WTC11 (cell line): ENCODE measurements at regions not wholly inside any gene's neighbourhood (a gene's known extent, or its start where the extent isn't known, plus 50 kb on each side); places are given as distances from the start of the nearest gene placed in this dataset.

Experiments used
- ATAC-seq: fragments of 200-7000 bp; cut with Tn5 transposase; 2 replicates; pipeline ENCODE4 v1.10.0; 2021; ENCODE audit warnings: mild to moderate bottlenecking, moderate library complexity
- CTCF ChIA-PET: fragments of 300-600 bp; sonication (Branson Sonifier 250); formaldehyde crosslinking; loops from one replicate; lab custom pipeline; 2021; ENCODE audit warnings: antibody characterized with exemption; lab: Charles Lee
- POLR2A ChIA-PET: fragments of 350-600 bp; sonication (Branson Sonifier 250); formaldehyde crosslinking; loops from one replicate; lab custom pipeline; 2021; ENCODE audit warnings: antibody characterized with exemption; lab: Charles Lee
- DNase-seq: peaks from one replicate; pipeline ENCODE4 v3.0.0; 2021; ENCODE audit warnings: low spot score
- H3K27ac Mint-ChIP-seq: 2 replicates; pipeline ENCODE4 v1.8.0; 2021; ENCODE audit warnings: mixed read lengths
- H3K27me3 Mint-ChIP-seq: 2 replicates; pipeline ENCODE4 v1.8.0; 2021; ENCODE audit warnings: low read depth, mild to moderate bottlenecking, moderate library complexity, mixed read lengths
- H3K36me3 Mint-ChIP-seq: 2 replicates; pipeline ENCODE4 v1.8.0; 2021; ENCODE audit warnings: mixed read lengths
- H3K4me1 Mint-ChIP-seq: 2 replicates; pipeline ENCODE4 v1.8.0; 2022; ENCODE audit warnings: mixed read lengths
- H3K4me3 Mint-ChIP-seq: 2 replicates; pipeline ENCODE4 v1.8.0; 2021; ENCODE audit warnings: mild to moderate bottlenecking, moderate library complexity, mixed read lengths
- H3K9me3 Mint-ChIP-seq: 2 replicates; pipeline ENCODE4 v1.8.0; 2021; ENCODE audit warnings: mixed read lengths
- CBFB ChIP-seq: sonication (generic); formaldehyde crosslinking; IDR thresholded peaks from 2 replicates; pipeline ENCODE4 v1.8.1; 2022; ENCODE audit warnings: mild to moderate bottlenecking, low read depth, missing genetic modification reagents
- CREB1 ChIP-seq: sonication (generic); formaldehyde crosslinking; IDR thresholded peaks from 2 replicates; pipeline ENCODE4 v1.8.0; 2023; ENCODE audit warnings: mild to moderate bottlenecking, missing genetic modification reagents
- ELF4 ChIP-seq: sonication (generic); formaldehyde crosslinking; IDR thresholded peaks from 2 replicates; pipeline ENCODE4 v1.8.1; 2022; ENCODE audit warnings: low read depth, mild to moderate bottlenecking, moderate library complexity, missing genetic modification reagents
- EMX1 ChIP-seq: fragments of 250-450 bp; sonication (Bioruptor Pico); IDR thresholded peaks from 2 replicates; pipeline ENCODE4 v1.8.0; 2021; ENCODE audit warnings: mild to moderate bottlenecking
- GRHL2 ChIP-seq: fragments of 250-450 bp; sonication (Bioruptor Pico); IDR thresholded peaks from 2 replicates; pipeline ENCODE4 v1.8.0; 2022; ENCODE audit warnings: mild to moderate bottlenecking, moderate library complexity; ENCODE audit not compliant: insufficient replicate concordance, severe bottlenecking
- IRF2 ChIP-seq: sonication (generic); formaldehyde crosslinking; IDR thresholded peaks from 2 replicates; pipeline ENCODE4 v1.8.0; 2022; ENCODE audit warnings: low read depth, missing genetic modification reagents, borderline replicate concordance
- JUN ChIP-seq: sonication (generic); formaldehyde crosslinking; IDR thresholded peaks from 2 replicates; pipeline ENCODE4 v1.8.0; 2023; ENCODE audit warnings: mild to moderate bottlenecking, missing genetic modification reagents
- MAX ChIP-seq: sonication (generic); formaldehyde crosslinking; IDR thresholded peaks from 2 replicates; pipeline ENCODE4 v1.8.0; 2022; ENCODE audit warnings: mild to moderate bottlenecking, missing genetic modification reagents
- NFATC4 ChIP-seq: fragments of 250-450 bp; sonication (Bioruptor Pico); IDR thresholded peaks from 2 replicates; pipeline ENCODE4 v1.9.0; 2021; ENCODE audit warnings: mild to moderate bottlenecking
- NFE2L1 ChIP-seq: sonication (generic); formaldehyde crosslinking; IDR thresholded peaks from 2 replicates; pipeline ENCODE4 v1.8.1; 2023; ENCODE audit warnings: missing genetic modification reagents
- SP1 ChIP-seq: sonication (generic); formaldehyde crosslinking; conservative IDR thresholded peaks from 2 replicates; pipeline ENCODE4 v1.8.1; 2022; ENCODE audit warnings: missing genetic modification reagents
- TEAD1 ChIP-seq: sonication (generic); formaldehyde crosslinking; IDR thresholded peaks from 2 replicates; pipeline ENCODE4 v1.8.0; 2022; ENCODE audit warnings: mild to moderate bottlenecking, missing genetic modification reagents
- ZBTB21 ChIP-seq: sonication (generic); formaldehyde crosslinking; IDR thresholded peaks from 2 replicates; pipeline ENCODE4 v1.8.1; 2023; ENCODE audit warnings: mild to moderate bottlenecking, missing genetic modification reagents, borderline replicate concordance
- ZNF121 ChIP-seq: sonication (generic); formaldehyde crosslinking; IDR thresholded peaks from 2 replicates; pipeline ENCODE4 v1.8.0; 2023; ENCODE audit warnings: missing genetic modification reagents
- ZNF138 ChIP-seq: sonication (generic); formaldehyde crosslinking; conservative IDR thresholded peaks from 2 replicates; pipeline ENCODE4 v1.8.1; 2022; ENCODE audit warnings: mild to moderate bottlenecking, moderate library complexity, missing genetic modification reagents
- ZNF219 ChIP-seq: sonication (generic); formaldehyde crosslinking; IDR thresholded peaks from 2 replicates; pipeline ENCODE4 v1.8.0; 2023; ENCODE audit warnings: missing genetic modification reagents, mild to moderate bottlenecking, borderline replicate concordance
- ZNF263 ChIP-seq: sonication (generic); formaldehyde crosslinking; IDR thresholded peaks from 2 replicates; pipeline ENCODE4 v1.8.1; 2022; ENCODE audit warnings: low read depth, mild to moderate bottlenecking, moderate library complexity, missing genetic modification reagents
- ZNF281 ChIP-seq: sonication (generic); formaldehyde crosslinking; IDR thresholded peaks from 2 replicates; pipeline ENCODE4 v1.8.0; 2023; ENCODE audit warnings: mild to moderate bottlenecking, missing genetic modification reagents
- TF ChIP-seq, protein P1 (sequence below): fragments of 250-450 bp; sonication (Bioruptor Pico); IDR thresholded peaks from 2 replicates; pipeline ENCODE4 v1.8.0; 2021; ENCODE audit warnings: mild to moderate bottlenecking
- TF ChIP-seq, protein P2 (sequence below): sonication (generic); formaldehyde crosslinking; IDR thresholded peaks from 2 replicates; pipeline ENCODE4 v1.8.1; 2022; ENCODE audit warnings: mild to moderate bottlenecking, missing genetic modification reagents, moderate library complexity, borderline replicate concordance
- TF ChIP-seq, protein P3 (sequence below): sonication (generic); formaldehyde crosslinking; IDR thresholded peaks from 2 replicates; pipeline ENCODE4 v1.8.0; 2022; ENCODE audit warnings: mild to moderate bottlenecking, missing genetic modification reagents
- TF ChIP-seq, protein P4 (sequence below): sonication (generic); formaldehyde crosslinking; IDR thresholded peaks from 2 replicates; pipeline ENCODE4 v1.8.1; 2023; ENCODE audit warnings: mild to moderate bottlenecking, moderate library complexity, missing genetic modification reagents
- TF ChIP-seq, protein P5 (sequence below): sonication (generic); formaldehyde crosslinking; IDR thresholded peaks from 2 replicates; pipeline ENCODE4 v1.8.0; 2022; ENCODE audit warnings: mild to moderate bottlenecking, missing genetic modification reagents
- TF ChIP-seq, protein P6 (sequence below): sonication (generic); formaldehyde crosslinking; IDR thresholded peaks from 2 replicates; pipeline ENCODE4 v1.8.1; 2023; ENCODE audit warnings: mild to moderate bottlenecking, missing genetic modification reagents

GRCh38 chr22:49690454-49690853, 137.2 kb downstream of the BRD1 start:
- ChIA-PET CTCF (no interaction called here), POLR2A (no interaction called here)
- no peak overlapping the region for H3K4me3 Mint-ChIP-seq
- H3K9me3 Mint-ChIP-seq = peaks cover 23% of the 10 kb centered on the region
- H3K4me1 Mint-ChIP-seq = no peaks in the 10 kb centered on the region
- H3K36me3 Mint-ChIP-seq = peaks cover 21% of the 10 kb centered on the region
- H3K27ac Mint-ChIP-seq = no peak overlapping the region
- no peak for ATAC-seq
- no peaks in the 10 kb centered on the region; the same call in 1 of the 2 replicates for H3K27me3 Mint-ChIP-seq
- TF ChIP-seq ZNF219 (CRISPR knock-in tag) (no peak), SP1 (CRISPR knock-in tag) (no peak), ZNF281 (CRISPR knock-in tag) (no peak), ELF4 (no peak), NFATC4 (CRISPR knock-in tag) (no peak), ZBTB21 (no peak), EMX1 (no peak), ZNF121 (CRISPR knock-in tag) (no peak), MAX (CRISPR knock-in tag) (no peak), CBFB (CRISPR knock-in tag) (no peak), CREB1 (CRISPR knock-in tag) (no peak), TEAD1 (no peak), ZNF263 (no peak), JUN (CRISPR knock-in tag) (no peak), IRF2 (CRISPR knock-in tag) (no peak)
- TF ChIP-seq, protein P1, sequence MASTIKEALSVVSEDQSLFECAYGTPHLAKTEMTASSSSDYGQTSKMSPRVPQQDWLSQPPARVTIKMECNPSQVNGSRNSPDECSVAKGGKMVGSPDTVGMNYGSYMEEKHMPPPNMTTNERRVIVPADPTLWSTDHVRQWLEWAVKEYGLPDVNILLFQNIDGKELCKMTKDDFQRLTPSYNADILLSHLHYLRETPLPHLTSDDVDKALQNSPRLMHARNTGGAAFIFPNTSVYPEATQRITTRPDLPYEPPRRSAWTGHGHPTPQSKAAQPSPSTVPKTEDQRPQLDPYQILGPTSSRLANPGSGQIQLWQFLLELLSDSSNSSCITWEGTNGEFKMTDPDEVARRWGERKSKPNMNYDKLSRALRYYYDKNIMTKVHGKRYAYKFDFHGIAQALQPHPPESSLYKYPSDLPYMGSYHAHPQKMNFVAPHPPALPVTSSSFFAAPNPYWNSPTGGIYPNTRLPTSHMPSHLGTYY = no peak
- TF ChIP-seq, protein P2, sequence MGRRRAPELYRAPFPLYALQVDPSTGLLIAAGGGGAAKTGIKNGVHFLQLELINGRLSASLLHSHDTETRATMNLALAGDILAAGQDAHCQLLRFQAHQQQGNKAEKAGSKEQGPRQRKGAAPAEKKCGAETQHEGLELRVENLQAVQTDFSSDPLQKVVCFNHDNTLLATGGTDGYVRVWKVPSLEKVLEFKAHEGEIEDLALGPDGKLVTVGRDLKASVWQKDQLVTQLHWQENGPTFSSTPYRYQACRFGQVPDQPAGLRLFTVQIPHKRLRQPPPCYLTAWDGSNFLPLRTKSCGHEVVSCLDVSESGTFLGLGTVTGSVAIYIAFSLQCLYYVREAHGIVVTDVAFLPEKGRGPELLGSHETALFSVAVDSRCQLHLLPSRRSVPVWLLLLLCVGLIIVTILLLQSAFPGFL (CRISPR knock-in tag) = no peak
- TF ChIP-seq, protein P3, sequence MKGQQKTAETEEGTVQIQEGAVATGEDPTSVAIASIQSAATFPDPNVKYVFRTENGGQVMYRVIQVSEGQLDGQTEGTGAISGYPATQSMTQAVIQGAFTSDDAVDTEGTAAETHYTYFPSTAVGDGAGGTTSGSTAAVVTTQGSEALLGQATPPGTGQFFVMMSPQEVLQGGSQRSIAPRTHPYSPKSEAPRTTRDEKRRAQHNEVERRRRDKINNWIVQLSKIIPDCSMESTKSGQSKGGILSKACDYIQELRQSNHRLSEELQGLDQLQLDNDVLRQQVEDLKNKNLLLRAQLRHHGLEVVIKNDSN (CRISPR knock-in tag) = no peak
- DNase-seq = no peak

GRCh38 chr22:49689858-49690257, 137.8 kb downstream of the BRD1 start:
- DNase-seq = no peak
- ATAC-seq = no peak
- Mint-ChIP-seq H3K4me1 (no peaks in the 10 kb centered on the region), H3K9me3 (peaks cover 23% of the 10 kb centered on the region), H3K4me3 (no peak overlapping the region), H3K36me3 (peaks cover 21% of the 10 kb centered on the region), H3K27ac (no peak overlapping the region), H3K27me3 (no peaks in the 10 kb centered on the region; the same call in 1 of the 2 replicates)
- POLR2A ChIA-PET = no interaction called here
- CTCF ChIA-PET = no interaction called here
- TF ChIP-seq, protein P4, sequence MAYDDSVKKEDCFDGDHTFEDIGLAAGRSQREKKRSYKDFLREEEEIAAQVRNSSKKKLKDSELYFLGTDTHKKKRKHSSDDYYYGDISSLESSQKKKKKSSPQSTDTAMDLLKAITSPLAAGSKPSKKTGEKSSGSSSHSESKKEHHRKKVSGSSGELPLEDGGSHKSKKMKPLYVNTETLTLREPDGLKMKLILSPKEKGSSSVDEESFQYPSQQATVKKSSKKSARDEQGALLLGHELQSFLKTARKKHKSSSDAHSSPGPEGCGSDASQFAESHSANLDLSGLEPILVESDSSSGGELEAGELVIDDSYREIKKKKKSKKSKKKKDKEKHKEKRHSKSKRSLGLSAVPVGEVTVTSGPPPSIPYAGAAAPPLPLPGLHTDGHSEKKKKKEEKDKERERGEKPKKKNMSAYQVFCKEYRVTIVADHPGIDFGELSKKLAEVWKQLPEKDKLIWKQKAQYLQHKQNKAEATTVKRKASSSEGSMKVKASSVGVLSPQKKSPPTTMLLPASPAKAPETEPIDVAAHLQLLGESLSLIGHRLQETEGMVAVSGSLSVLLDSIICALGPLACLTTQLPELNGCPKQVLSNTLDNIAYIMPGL (CRISPR knock-in tag) = no peak
- TF ChIP-seq ZNF281 (CRISPR knock-in tag) (no peak), GRHL2 (CRISPR knock-in tag) (no peak), ZNF138 (CRISPR knock-in tag) (no peak), NFE2L1 (CRISPR knock-in tag) (no peak)
- TF ChIP-seq, protein P5, sequence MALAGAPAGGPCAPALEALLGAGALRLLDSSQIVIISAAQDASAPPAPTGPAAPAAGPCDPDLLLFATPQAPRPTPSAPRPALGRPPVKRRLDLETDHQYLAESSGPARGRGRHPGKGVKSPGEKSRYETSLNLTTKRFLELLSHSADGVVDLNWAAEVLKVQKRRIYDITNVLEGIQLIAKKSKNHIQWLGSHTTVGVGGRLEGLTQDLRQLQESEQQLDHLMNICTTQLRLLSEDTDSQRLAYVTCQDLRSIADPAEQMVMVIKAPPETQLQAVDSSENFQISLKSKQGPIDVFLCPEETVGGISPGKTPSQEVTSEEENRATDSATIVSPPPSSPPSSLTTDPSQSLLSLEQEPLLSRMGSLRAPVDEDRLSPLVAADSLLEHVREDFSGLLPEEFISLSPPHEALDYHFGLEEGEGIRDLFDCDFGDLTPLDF = no peak
- TF ChIP-seq, protein P6, sequence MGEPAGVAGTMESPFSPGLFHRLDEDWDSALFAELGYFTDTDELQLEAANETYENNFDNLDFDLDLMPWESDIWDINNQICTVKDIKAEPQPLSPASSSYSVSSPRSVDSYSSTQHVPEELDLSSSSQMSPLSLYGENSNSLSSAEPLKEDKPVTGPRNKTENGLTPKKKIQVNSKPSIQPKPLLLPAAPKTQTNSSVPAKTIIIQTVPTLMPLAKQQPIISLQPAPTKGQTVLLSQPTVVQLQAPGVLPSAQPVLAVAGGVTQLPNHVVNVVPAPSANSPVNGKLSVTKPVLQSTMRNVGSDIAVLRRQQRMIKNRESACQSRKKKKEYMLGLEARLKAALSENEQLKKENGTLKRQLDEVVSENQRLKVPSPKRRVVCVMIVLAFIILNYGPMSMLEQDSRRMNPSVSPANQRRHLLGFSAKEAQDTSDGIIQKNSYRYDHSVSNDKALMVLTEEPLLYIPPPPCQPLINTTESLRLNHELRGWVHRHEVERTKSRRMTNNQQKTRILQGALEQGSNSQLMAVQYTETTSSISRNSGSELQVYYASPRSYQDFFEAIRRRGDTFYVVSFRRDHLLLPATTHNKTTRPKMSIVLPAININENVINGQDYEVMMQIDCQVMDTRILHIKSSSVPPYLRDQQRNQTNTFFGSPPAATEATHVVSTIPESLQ (CRISPR knock-in tag) = no peak
